Thyroid gland (tissue), 4 donors: ENCODE measurements at regions not wholly inside any gene's neighbourhood (a gene's known extent, or its start where the extent isn't known, plus 50 kb on each side); places are given as distances from the start of the nearest gene placed in this dataset.
"Not testable (repeated sequence)": the region's sequence is repeated elsewhere in the genome, so short reads cannot be mapped to it uniquely, and the experiment has no call there.

Experiments used
- DNase-seq, 2 donors: peaks; one replicate each; pipeline ENCODE4 v3.0.0-alpha.2; 2019
- H3K27ac ChIP-seq, 3 donors: fragments of 200-600 bp; sonication (generic); 1 replicate in 2 of 3; 2 replicates in 1 of 3; pipeline ENCODE4 v1.5.1; 2016 to 2019; ENCODE audit warnings: mild to moderate bottlenecking in 1 of 3, moderate library complexity in 1 of 3
- H3K27me3 ChIP-seq: fragments of 200-600 bp; sonication (generic); one replicate; pipeline ENCODE4 v1.5.1; 2019
- H3K36me3 ChIP-seq, 2 donors: fragments of 200-600 bp; sonication (generic); one replicate each; pipeline ENCODE4 v1.5.1; 2016 to 2019
- H3K4me1 ChIP-seq, 2 donors: fragments of 200-600 bp; sonication (generic); one replicate each; pipeline ENCODE4 v1.5.1; 2017 to 2019
- H3K4me3 ChIP-seq, 3 donors: fragments of 200-600 bp; sonication (generic); replicated peaks in 1 of 3; 1 replicate in 2 of 3; 2 replicates in 1 of 3; pipeline ENCODE4 v1.5.1; 2016; ENCODE audit warnings: mild to moderate bottlenecking in 1 of 3
- H3K9me3 ChIP-seq: fragments of 200-600 bp; sonication (generic); one replicate; pipeline ENCODE4 v1.5.1; 2017
- POLR2A ChIP-seq, 2 donors: fragments of 450-650 bp; IDR thresholded peaks; one replicate each; pipeline ENCODE4 v1.6.1; 2017; ENCODE audit warnings: antibody characterized with exemption in 2 of 2, mild to moderate bottlenecking in 2 of 2, moderate library complexity in 1 of 2
- WGBS, 2 donors: methylation state at CpG; one replicate each; pipeline ENCODE4 v1.1.5; 2017; 5-methylcytosine and 5-hydroxymethylcytosine counted together
- intact Hi-C: fragments of 100-400 bp; cut with DNase I; formaldehyde crosslinking; loops from one replicate; pipeline ENCODE4 v1.15.1; 2023
- TF ChIP-seq, protein P1 (sequence below), 6 experiments: fragments of 200-600 bp in 3 of 6; fragments of 450-650 bp in 3 of 6; sonication (generic) in 3 of 6; IDR thresholded peaks; one replicate each; pipeline ENCODE4 v1.5.1; 2016 to 2019; ENCODE audit warnings: antibody characterized with exemption in 6 of 6, mild to moderate bottlenecking in 2 of 6, inconsistent platforms in 1 of 6, moderate library complexity in 1 of 6

DNA sequence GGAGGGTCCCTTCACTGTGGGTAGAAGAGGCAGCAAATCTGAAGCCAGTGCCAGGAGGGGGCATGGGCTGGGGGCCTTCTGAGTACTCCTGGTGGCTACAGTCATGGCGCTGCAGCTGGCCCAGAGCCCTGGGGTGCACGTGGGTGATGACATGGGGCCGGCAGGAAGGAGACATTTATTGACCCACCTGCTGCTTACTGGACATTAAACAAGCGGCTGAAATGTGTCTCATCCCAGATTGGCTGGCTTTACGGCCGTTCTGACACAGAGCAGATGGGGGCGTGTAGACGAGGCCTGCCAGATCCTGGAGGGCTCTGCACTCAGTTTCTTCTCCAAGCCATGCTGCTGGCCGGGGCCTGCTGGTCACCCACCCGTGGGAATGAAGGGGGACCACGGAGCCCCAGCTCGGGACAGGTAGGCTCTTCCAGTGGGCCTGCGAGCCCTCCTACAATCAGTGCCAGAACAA is 906.9 kb downstream of the BRD1 start:
- H3K36me3 ChIP-seq: no peaks in the 10 kb centered on the region

DNA sequence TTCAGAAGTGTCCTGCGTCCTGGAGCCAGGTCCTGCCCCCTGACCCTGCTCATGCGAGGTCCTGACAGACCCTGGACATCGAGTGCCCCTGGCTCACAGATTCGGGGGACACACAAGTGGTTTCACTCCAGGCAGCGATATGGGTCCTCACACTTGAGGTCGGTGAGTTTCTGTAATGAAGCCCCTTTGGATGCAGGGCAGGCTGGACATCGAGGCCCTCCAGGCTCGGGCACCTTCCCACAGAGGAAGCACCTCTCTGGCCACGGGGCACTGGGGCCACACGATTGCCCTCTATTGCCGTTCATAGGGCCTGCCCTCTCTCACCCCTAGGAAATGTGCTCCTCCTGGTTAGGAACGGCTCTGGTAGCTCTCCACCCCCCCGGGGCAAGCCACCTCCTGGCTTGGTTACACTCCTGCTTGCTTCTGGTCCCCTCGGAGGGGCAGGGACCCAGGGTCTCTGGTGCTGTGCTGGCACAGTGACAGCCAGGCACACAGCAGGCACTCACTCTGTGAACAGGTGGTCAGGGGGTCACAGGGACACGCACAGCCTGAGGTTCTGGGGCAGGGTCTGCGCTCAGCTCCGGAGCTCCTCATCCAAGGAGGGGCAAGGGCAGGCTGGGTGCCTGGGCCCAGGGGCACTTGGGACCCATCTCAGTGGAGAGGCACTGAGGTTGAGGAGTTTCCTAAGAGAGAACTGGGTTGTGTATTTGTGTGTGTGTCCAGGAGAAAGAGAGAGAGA is 907.7 kb downstream of the BRD1 start:
- no peaks in the 10 kb centered on the region for H3K4me1 ChIP-seq
- WGBS, 2 donors: 51 to 68% methylated on average over 9 to 12 of the region's 17 CpGs
- no peak overlapping the region for H3K4me3 ChIP-seq
- no peak overlapping the region for H3K27ac ChIP-seq
- no peak for DNase-seq
- no peaks in the 10 kb centered on the region for H3K9me3 ChIP-seq
- intact Hi-C loops: no loop called here
- no peaks in the 10 kb centered on the region for H3K36me3 ChIP-seq
- TF ChIP-seq POLR2A (IDR thresholded peaks at IDR 0.05): no peak
- TF ChIP-seq, protein P1, sequence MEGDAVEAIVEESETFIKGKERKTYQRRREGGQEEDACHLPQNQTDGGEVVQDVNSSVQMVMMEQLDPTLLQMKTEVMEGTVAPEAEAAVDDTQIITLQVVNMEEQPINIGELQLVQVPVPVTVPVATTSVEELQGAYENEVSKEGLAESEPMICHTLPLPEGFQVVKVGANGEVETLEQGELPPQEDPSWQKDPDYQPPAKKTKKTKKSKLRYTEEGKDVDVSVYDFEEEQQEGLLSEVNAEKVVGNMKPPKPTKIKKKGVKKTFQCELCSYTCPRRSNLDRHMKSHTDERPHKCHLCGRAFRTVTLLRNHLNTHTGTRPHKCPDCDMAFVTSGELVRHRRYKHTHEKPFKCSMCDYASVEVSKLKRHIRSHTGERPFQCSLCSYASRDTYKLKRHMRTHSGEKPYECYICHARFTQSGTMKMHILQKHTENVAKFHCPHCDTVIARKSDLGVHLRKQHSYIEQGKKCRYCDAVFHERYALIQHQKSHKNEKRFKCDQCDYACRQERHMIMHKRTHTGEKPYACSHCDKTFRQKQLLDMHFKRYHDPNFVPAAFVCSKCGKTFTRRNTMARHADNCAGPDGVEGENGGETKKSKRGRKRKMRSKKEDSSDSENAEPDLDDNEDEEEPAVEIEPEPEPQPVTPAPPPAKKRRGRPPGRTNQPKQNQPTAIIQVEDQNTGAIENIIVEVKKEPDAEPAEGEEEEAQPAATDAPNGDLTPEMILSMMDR (IDR thresholded peaks at IDR 0.05): no peak
- H3K27me3 ChIP-seq: no peaks in the 10 kb centered on the region

More for the DNA sequence above, 906.9 kb downstream of the BRD1 start:
- no peaks in the 10 kb centered on the region for H3K27me3 ChIP-seq
- intact Hi-C loops: no loop called here
- no peak for DNase-seq
- H3K4me1 ChIP-seq: no peaks in the 10 kb centered on the region
- 54 to 69% methylated on average over 8 of the region's 13 CpGs for WGBS, 2 donors
- no peak overlapping the region for H3K27ac ChIP-seq
- no peaks in the 10 kb centered on the region for H3K9me3 ChIP-seq
- no peak for TF ChIP-seq POLR2A (IDR thresholded peaks at IDR 0.05)
- TF ChIP-seq, protein P1 (IDR thresholded peaks at IDR 0.05): no peak
- no peak overlapping the region for H3K4me3 ChIP-seq

DNA sequence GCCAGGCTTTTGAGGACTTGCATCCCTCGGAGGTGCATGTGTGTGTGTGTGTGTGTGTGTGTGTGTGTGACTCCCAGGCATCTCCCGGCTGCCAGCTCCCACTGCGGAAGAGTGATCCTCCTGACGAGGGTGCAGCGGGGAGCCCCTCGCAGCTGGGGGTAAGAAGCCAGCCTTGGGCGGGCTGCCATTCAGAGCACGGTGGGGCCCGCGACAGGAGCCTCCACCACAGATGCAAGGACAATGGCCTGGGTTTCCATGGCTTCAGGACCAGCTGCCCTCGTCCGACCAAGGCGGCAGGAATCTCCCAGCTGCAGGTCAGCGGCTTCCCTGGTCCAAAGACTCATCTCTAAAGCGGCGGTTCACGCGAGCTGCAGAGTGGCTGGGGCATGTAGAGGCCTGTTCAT is 908.5 kb downstream of the BRD1 start:
- WGBS, 2 donors: 57 to 82% methylated on average over 10 to 12 of the region's 18 CpGs

DNA sequence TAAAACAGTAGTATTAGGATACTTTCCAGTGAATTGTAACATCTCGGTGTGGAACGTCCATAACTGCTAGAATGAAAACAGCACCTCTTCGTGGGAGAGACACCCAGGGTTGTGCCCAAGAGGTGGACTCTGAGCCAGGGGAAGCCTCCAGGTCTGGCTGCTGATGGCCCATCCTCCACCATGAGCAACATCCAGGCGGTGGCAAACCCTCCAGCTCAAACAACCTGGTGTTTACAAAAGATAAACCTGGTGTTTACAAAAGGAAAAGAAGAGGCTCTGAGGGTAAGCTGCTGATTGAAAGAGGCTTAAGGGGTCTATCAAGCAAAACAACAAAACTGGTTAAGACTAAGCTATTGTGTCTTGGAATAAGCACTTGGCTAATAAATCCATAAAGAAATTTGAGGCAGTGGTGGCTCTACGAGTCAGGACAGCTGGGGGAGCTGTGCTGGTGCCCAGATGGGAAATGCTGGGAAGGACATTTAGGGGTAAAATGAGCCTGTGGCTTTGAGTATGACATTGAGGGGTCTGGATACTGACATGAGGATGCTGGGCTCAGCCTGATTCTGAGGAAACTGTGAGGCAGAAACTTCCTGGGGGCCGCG is 909.0 kb downstream of the BRD1 start:
- no peak for DNase-seq
- 43 to 45% methylated on average over 5 to 7 of the region's 7 CpGs for WGBS, 2 donors
- TF ChIP-seq, protein P1 (IDR thresholded peaks at IDR 0.05): no peak
- TF ChIP-seq POLR2A (IDR thresholded peaks at IDR 0.05): no peak
- intact Hi-C loops: no loop called here
- Histone ChIP-seq H3K4me1 (no peaks in the 10 kb centered on the region), H3K27me3 (no peaks in the 10 kb centered on the region), H3K4me3 (no peak overlapping the region), H3K9me3 (no peaks in the 10 kb centered on the region), H3K27ac (no peak overlapping the region), H3K36me3 (no peaks in the 10 kb centered on the region)

More for the DNA sequence above, 908.5 kb downstream of the BRD1 start:
- Histone ChIP-seq H3K36me3 (no peaks in the 10 kb centered on the region), H3K4me1 (no peaks in the 10 kb centered on the region), H3K27me3 (no peaks in the 10 kb centered on the region), H3K4me3 (no peak overlapping the region), H3K9me3 (no peaks in the 10 kb centered on the region), H3K27ac (no peak overlapping the region)
- no peak for DNase-seq
- intact Hi-C loops: no loop called here
- TF ChIP-seq POLR2A (IDR thresholded peaks at IDR 0.05): no peak
- TF ChIP-seq, protein P1 (IDR thresholded peaks at IDR 0.05): no peak

DNA sequence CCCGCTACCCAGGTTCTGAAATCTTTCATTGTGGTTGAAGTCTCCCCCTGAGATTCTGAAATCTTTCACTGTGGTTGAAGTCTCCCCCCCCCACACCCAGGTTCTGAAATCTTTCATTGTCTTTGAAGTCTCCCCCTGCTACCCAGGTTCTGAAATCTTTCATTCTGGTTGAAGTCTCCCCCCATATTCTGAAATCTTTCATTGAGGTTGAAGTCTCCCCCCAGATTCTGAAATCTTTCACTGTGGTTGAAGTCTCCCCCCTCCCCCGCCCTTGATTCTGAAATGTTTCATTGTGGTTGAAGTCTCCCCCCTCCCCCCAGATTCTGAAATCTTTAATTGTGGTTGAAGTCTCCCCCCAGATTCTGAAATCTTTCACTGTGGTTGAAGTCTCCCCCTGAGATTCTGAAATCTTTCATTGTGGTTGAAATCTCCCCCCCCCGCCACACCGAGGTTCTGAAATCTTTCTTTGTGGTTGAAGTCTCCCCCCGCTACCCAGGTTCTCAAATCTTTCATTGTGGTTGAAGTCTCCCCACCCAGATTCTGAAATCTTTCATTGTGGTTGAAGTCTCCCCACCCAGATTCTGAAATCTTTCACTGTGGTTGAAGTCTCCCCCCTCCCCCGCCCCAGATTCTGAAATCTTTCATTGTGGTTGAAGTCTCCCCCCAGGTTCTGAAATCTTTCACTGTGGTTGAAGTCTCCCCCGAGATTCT is 915.2 kb downstream of the BRD1 start:
- H3K36me3 ChIP-seq, H3K27me3 ChIP-seq, H3K4me1 ChIP-seq, H3K9me3 ChIP-seq, H3K4me3 ChIP-seq, DNase-seq, intact Hi-C loops, H3K27ac ChIP-seq: not testable (repeated sequence)
- WGBS, 2 donors: 71 to 73% methylated on average over 6 to 7 of the region's 7 CpGs

DNA sequence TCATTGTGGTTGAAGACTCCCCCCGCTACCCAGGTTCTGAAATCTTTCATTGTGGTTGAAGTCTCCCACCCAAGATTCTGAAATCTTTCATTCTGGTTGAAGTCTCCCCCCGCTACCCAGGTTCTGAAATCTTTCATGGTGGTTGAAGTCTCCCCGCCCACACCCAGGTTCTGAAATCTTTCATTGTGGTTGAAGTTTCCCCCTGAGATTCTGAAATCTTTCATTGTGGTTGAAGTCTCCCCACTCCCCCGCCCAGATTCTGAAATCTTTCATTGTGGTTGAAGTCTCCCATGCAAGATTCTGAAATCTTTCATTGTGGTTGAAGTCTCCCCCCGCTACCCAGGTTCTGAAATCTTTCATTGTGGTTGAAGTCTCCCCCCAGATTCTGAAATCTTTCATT is 916.0 kb downstream of the BRD1 start:
- H3K9me3 ChIP-seq, H3K4me1 ChIP-seq, H3K4me3 ChIP-seq, DNase-seq, H3K27ac ChIP-seq, intact Hi-C loops, H3K36me3 ChIP-seq, H3K27me3 ChIP-seq: not testable (repeated sequence)
- 82 to 83% methylated on average over 5 of the region's 5 CpGs for WGBS, 2 donors

DNA sequence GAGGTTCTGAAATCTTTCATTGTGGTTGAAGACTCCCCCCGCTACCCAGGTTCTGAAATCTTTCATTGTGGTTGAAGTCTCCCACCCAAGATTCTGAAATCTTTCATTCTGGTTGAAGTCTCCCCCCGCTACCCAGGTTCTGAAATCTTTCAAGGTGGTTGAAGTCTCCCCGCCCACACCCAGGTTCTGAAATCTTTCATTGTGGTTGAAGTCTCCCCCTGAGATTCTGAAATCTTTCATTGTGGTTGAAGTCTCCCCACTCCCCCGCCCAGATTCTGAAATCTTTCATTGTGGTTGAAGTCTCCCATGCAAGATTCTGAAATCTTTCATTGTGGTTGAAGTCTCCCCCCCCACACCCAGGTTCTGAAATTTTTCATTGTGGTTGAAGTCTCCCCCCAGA is 916.6 kb downstream of the BRD1 start:
- 85 to 92% methylated on average over 2 of the region's 4 CpGs for WGBS, 2 donors
- DNase-seq, H3K4me1 ChIP-seq, H3K4me3 ChIP-seq, H3K9me3 ChIP-seq, H3K27ac ChIP-seq, H3K27me3 ChIP-seq, H3K36me3 ChIP-seq, intact Hi-C loops: not testable (repeated sequence)
